Globus pallidus (tissue), 1 donor: ENCODE measurements at regions not wholly inside any gene's neighbourhood (a gene's known extent, or its start where the extent isn't known, plus 50 kb on each side); places are given as distances from the start of the nearest gene placed in this dataset.
"Not testable (repeated sequence)": the region's sequence is repeated elsewhere in the genome, so short reads cannot be mapped to it uniquely, and the experiment has no call there.

Source experiments
- DNase-seq: peaks from one replicate; pipeline ENCODE4 v3.0.0-alpha.2; 2015; ENCODE audit warnings: low spot score

DNA sequence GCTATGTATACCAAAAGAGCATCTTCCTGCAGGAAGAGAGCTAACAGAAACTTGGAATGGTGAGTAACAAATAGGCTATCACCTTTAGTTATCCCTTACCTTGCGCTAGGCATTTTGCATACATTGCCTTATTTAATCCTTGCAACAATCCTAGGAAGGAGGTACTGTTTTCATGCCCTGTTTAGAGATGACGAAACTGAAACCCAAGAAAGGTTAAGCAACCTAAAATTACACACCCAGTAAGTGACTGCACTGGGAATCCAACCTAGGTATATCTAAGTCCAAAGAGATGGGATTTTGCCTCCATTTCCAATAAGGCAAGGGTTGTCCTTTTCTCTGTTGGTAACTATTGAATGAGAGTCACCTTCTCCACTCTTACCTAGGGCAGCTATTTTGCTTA is 144.5 kb downstream of the TM2D1 start:
- no peak for DNase-seq

DNA sequence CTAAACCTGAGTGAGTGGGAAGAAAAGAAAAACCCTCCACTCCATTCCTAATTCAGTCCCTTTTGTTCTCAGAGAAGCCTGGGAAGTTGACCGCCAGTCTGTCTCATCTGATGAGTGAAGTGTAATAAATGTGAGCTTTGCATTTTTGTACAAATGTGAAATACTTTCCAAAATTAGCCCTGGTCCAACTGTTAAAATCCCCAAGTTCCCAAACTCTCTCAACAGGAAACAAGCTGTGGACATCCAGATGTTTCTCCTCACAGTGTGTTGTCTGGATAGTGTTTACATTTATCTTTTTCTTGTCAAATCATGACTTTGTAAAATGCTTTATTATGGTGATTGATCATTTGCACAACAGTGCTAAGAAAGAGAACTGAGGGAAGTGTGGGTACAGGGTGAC is 145.1 kb downstream of the TM2D1 start:
- no peak for DNase-seq

DNA sequence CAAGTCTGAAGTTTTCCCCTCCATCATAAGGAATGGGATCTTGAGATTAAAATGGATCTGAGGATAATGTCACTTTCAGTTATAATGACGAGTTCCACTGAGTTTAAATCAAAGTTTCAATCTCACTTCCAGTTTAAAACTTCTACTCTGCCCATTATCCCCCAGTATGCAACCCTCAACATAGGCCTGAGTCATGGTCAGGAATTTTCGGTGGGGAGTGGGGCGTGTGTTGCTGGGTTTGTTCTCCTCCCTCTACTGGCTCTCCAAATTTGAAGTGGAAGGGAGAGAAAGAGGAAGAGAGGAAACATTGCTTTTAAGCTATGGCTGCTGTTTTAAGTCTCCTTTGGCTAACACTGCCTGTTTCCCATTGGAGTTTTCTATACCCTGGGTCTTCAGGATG is 152.9 kb downstream of the TM2D1 start:
- no peak for DNase-seq

DNA sequence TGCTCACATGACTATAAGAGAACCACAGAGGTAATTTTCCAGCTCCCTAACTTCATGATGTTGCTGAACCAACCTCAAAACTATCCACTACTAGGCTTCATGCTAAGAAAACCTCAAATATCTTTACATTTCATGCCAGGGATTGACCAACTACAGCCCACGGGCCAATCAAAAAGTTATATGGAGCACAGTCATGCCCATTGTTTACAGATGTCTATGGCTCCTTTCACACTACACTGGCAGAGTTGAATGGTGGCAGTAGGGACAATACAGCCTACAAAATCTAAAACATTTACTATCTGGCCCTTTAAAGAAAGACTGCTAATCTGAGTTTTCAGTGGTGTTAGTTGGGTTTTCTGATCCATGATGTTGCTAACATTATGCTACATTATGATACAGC is 154.8 kb downstream of the TM2D1 start:
- DNase-seq = peak; percentile 35

DNA sequence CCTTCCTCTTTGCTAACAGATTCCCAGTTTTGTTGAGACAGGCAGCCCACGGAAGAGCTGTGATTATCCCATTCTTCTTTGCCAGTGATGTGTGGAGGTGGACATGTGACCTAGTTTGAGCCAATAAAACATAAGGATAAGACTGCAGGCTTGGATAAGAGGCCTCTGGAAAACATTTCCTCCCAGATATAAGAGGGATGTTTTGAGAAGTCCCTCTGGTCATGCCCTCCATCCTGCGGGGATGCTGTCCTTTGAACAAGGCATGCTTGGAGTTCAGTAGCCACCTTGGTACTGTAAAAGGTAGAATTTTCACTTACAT is 155.7 kb downstream of the TM2D1 start:
- no peak for DNase-seq

DNA sequence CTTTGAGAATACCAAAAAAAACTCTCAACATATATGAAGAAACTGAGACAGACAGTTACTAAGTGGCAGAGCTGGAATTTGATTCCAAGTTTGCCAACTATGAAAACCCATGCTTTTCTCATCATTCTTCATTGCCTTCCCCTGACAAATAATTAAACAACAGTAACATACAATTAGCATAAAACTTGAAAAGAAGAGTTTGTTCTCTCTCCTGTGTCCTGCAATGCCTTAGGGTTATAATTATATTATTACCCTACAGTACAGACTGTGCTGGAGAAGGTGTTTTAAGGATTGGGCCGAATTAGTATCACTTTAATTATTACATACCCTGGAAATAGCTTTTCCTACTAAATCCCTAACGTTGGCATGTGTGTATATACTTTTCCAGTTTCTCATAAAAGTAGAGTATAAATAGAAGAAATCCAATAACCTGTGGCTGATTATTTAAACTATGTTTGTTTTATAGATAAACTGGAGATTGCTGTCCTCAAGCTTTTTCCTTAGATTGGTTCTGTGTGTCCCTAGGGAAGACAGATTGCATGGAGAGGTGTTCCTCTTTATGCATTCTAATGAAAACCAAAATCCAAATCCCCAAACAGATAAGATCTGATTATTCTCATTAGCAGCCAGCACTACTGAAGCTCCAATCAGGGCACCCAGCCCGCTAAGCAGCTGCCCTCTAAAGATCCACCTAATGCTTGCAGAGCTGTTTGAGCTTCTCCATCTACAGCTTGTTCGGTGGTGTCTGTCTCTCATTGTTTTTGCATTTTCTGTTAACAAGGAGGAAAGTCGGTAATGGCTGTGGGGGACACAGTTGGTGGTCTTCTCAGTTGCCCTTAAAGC is 156.3 kb downstream of the TM2D1 start:
- no peak for DNase-seq

DNA sequence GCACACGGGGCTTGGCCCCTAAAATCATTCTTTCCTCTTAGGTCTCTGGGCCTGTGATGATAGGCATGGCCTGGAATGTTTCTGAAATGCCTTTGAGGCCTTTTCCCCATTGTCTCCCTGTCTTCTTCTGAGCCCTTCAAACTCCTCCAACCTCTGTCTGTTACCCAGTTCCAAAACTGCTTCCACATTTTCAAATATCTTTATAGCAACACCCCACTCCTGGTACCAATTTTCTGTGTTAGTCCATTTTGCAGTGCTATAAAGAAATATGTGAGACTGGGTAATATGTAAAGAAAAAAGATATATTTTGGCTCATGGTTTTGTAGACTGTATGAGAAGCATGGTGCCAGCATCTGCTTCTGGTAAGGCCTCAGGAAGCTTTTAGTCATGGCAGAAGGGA is 158.8 kb downstream of the TM2D1 start:
- DNase-seq = no peak

DNA sequence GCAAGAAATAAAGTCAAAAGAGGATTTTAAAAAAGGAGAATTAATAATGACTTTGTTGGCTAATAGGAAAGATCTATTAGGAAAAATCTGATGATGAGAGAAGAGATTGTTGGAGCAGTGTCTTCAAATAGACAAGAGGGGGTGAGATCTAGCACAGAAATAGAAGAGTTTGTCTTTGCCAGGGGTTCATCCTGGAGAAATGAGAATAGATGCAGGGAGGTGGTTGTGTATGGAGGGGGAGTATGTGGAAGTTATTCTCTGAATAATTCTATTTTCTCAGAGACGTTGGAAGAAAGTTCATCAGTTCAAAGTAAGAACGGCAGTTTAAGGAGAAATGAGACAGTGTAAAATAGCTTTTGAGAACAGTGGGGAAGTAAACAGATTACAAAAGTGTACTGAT is 161.3 kb downstream of the TM2D1 start:
- DNase-seq = no peak

DNA sequence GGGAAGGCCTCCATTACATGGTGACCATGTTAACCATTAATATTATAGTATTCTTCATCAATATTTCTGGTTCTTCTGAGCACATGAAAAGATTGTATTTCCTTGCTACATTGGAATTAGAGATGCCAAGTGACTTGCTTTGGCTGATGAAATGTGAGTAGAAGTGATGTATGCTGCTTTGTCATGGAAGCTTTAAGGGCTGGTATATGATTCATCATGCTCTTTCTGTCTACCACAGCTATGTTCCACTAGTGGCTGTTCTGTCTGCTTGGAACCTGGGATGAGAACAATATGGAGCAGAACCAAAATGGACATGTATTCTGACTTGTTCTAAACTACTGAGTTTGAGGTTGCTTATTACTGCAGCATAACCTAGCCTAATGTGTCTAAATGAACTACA is 163.3 kb downstream of the TM2D1 start:
- no peak for DNase-seq

DNA sequence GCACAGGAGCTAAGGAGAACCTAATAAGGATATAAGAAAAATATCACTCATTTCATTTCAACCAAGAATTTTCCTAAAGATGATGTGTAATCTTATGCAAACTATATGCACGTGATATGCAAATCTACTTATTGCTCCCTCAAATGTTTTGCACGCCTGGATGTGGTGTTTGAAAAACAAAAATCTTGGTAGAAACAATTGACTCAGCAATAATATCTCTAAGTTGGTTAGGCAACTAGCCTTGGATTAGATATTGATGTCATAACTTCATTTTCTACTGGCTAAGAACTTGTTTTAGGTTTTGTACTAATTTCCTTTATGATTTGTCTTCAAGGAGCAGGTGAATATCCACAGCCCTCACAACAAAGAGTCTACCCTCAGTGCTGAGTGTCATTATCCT is 164.6 kb downstream of the TM2D1 start:
- DNase-seq = no peak

DNA sequence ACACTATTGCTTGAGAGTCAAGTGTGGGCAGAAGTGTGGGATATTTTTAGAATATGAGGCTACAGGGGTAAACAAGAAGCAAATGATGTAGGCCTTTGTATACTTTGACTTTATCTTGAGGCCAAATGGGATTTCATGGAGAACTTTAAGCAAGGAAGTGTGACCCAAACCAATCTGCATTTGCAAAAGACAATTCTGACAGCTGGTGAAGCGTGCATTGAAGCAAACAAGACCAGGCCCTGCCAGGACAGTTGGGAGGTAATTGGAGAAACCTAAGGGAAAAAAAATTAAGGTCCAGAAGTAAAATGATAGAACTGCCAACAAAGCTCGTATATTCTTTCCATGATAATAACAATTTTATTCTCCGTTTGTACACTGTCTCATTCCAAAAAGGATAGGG is 168.3 kb downstream of the TM2D1 start:
- DNase-seq = no peak

DNA sequence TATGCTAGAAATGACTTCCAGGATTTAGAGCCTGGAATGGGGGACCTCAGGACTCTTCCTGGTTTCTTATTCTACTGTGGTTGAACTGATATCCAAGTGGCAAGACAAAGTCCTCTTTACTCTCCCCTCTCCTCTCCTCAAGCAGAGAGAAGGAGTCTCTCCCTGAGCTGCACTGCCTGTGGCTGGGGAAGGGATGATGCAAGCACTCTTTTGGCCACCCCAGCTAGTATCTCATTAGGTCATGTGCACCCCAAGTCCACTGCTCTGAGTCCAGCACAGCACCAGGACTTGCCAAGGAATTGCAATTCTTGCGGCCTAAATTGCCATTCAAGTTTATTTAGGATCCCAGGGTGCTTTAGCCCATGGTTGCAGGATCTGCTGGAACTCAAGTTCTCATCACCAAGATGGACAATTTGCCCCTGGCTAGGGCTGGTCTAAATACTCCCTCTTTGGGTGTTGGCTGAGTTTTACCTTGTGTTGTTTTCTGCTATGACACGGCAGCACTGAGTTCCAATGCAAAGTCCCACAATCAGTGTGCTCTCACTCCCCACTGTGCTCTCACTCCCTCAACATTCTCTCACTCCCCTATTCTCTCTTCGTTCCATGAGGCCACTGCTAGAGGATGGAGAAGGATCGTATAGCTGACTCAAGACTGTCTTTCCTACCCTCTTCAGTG is 172.2 kb downstream of the TM2D1 start:
- DNase-seq = no peak

DNA sequence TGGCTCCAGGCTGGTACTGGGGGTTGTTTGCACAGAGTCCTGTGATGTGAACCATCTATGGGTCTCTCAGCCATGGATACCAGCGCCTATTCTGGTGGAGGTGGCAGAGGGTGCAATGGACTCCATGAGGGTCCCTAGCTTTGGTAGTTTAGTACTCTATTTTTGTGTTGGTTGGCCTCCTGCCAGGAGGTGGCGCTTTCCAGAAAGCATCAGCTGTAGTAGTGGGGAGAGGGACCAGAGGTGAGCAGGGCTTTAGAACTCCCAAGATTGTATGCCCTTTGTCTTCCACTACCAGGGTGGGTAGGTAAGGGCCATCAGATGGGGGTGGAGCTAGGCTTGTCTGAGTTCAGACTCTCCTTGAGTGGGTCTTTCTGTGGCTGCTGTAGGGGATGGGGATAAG is 177.6 kb downstream of the TM2D1 start:
- not testable (repeated sequence) for DNase-seq

DNA sequence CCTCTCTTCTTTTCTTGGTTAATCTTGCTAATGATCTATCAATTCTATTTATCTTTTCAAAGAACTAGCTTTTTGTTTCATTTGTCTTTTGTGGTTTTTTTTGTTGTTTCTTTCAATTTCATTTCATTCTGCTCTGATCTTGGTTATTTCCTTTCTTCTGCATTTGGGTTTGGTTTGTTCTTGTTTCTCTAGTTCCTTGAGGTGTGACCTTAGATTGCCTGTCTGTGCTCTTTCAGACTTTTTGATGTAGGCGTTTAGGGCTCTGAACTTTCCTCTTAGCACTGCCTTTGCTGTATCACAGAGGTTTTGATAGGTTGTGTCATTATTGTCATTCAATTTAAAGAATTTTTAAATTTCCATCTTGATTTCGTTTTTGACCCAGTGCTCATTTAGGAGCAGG is 180.1 kb downstream of the TM2D1 start:
- DNase-seq = not testable (repeated sequence)

DNA sequence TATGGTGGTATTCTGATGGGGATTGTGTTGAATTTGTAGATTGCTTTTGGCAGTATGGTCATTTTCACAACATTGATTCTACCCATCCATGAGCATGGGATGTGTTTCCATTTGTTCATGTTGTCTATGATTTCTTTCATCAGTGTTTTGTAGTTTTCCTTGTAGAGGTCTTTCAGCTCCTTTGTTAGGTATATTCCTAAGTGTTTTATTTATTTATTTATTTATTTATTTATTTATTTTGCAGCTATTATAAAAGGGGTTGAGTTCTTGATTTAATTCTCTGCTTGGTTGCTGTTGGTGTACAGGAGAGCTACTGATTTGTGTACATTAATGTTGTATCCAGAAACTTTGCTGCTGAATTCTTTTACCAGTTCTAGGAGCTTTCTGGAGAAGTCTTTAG is 181.4 kb downstream of the TM2D1 start:
- not testable (repeated sequence) for DNase-seq

DNA sequence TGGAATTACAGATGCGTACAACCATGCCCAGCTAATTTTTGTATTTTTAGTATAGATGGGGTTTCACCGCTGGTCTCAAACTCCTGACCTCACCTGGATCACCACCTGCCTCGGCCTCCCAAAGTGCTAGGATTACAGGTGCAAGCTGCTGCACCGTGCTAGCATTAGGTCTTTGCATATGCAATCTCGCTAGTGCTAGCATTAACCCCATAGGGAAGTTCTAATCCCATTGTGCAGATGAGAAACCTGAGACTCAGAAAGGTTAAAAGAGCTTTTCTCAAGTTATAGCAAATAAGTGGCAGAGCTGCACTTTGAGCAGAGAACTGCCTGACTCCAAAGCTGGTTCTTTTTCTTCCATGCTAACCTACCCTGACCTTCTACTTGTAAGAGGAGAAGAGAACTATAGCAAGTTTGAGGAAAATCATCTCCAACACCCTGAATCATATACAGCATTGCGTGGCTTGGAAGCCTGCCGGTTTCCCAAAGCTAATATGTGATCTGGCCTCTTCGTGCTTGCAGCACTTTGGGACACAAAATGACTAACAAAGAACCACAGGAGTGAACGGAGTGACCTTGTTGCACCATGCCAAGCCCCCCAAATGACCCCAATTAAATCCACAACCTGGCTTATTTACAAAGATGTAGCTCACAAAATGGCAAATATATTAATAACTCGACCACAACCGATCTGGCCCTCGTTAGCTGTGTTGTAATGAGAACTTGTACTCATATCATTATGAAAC is 185.1 kb downstream of the TM2D1 start:
- DNase-seq = no peak

DNA sequence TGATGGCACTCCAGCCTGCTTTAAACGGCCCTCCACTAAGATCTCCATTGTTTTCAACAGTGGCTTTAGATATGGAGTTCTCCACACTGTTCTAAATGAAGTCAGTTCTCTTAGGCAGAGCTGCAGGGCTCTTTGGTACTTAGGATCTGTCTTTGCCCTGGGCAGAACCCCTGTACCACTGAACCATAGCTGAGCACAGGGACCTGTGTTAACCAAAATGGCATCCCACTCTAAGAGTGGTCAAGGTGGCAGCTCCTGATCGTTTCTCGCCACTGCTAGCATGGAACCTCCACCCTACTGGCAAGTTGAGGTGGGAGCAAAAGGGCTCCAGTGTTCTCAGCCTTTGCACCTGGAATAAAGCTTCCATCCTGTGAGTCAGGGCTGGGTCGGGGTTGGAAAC is 186.7 kb downstream of the TM2D1 start:
- DNase-seq = no peak

DNA sequence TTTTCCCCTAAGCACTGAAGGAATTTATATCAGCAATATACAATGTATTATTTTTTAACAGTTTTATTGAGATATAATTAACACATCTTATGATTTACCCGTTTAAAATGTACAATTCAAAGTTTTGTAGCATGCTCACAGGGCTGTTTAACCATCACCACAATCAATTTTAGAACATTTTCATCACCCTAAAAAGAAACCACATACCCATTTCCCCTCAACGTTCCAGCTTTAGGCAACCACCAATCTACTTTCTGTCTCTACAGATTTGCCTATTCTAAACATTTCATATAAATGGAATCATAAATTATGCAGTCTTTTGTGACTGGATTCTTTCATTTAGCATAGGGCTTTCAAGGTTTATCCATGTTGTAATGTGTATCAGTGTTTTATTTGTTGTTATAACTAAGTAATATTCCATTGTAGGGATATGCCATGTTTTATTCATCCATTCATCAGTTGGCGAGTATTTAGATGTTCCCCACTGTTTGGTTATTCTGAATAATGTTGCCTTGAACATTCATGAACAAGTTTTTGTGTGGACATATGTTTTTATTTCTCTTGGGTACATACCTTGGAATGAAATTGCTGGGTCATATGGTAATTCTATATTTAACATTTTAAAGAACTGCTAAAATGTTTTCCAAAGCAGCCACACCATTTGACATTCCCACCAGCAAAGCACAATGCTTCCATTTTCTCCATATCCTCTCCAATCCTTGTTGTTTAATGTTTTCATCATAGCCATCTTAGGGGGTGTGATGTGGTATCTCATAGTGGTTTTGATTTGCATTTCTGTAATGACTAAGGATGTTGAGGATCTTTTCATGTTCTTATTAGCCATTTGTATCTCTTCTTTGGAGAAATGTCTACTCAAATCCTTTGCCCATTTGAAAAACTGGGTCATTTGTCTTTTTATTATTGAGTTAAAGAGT is 188.5 kb downstream of the TM2D1 start:
- no peak for DNase-seq

DNA sequence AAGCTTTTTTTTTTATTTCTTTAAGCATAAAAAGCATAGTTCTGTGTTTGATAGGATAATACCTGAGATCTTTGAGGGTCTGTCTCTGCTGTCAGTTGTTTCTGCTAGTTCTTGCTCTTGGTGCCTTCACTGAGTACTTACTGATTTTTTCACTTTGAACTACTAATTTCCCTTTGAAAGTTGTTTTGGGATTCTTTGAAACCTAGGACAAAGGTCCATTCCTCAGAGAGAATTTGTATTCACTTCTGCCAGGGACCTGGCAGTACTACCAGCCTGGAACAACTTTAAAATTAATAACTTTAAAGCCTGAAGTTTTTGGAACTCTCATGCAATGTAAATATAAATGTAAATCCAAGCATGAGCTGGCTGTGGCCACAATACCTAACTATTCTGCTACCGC is 190.1 kb downstream of the TM2D1 start:
- no peak for DNase-seq

DNA sequence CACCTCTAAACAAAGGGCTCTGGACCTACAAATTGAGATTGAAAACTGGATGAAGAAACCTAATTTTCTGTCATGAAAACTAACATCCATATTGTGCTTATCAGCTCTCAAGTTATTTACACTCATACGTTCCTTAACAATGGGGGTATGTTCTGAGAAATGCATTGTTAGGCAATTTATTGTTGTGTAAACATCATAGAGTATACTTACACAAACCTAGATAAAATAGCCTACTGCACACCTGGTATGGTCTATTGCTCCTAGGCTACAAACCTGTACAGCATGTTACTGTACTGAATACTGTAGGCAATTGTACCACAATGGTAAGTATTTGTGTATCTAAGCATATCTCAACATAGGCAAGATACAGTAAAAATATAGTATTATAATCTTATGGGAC is 191.4 kb downstream of the TM2D1 start:
- no peak for DNase-seq

DNA sequence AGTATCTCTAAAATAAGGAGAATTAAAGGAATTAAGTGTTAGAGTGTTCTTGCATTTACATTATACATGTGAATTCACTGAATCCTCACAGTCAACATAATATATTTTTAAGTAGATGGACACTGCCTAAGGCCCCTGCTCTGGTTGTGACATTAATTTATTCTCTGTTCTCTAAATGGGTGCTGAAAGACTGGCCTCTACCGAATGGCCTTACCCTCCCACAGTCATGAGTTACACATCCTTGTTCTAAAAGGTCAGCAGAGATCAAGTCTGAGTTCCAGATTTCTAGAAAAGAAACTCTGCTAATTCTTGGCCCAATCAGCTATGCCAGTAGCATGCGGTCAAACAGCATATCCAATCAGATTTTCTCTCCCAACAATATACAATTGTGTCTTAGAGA is 193.2 kb downstream of the TM2D1 start:
- DNase-seq = no peak
